Panc1 (cell line): ENCODE measurements at regions not wholly inside any gene's neighbourhood (a gene's known extent, or its start where the extent isn't known, plus 50 kb on each side); places are given as distances from the start of the nearest gene placed in this dataset.

Source experiments
- ATAC-seq: fragments of 200-7000 bp; cut with Tn5 transposase; 2 replicates; pipeline ENCODE4 v1.9.1; 2020; ENCODE audit warnings: mild to moderate bottlenecking, moderate library complexity
- BruUV-seq: library from RNA; stranded (reverse); fragments of 400-500 nt; replicated peaks from 2 replicates; lab custom pipeline; 2021; lab: Mats Ljungman, UMichigan
- CTCF ChIA-PET: fragments of 300-600 bp; sonication (Branson Sonifier 250); formaldehyde crosslinking; loops from one replicate; lab custom pipeline; 2022; ENCODE audit warnings: antibody characterized with exemption; lab: Charles Lee
- POLR2A ChIA-PET: fragments of 300-600 bp; sonication (Branson Sonifier 250); formaldehyde crosslinking; loops from one replicate; lab custom pipeline; 2022; ENCODE audit warnings: antibody characterized with exemption; lab: Charles Lee
- DNase-seq: peaks from one replicate; pipeline ENCODE4 v3.0.0-alpha.2; 2010; ENCODE audit warnings: low read depth, low spot score
- H3K27ac ChIP-seq: 2 replicates; pipeline ENCODE4 v1.5.1; 2011; ENCODE audit warnings: mild to moderate bottlenecking, low read length, inconsistent platforms
- H3K27me3 ChIP-seq: fragments of 200-500 bp; sonication (Bioruptor generic); 2 replicates; pipeline ENCODE4 v1.6.0; 2014; ENCODE audit warnings: low read length, inconsistent platforms; ENCODE audit not compliant: control insufficient read depth, insufficient read depth
- H3K36me3 ChIP-seq: fragments of 200-500 bp; sonication (Bioruptor generic); 2 replicates; pipeline ENCODE4 v1.5.1; 2014; ENCODE audit warnings: inconsistent platforms, mild to moderate bottlenecking, low read length, moderate library complexity; ENCODE audit not compliant: control insufficient read depth, insufficient read depth
- H3K4me1 ChIP-seq: 2 replicates; pipeline ENCODE4 v1.5.1; 2011; ENCODE audit warnings: inconsistent platforms, mild to moderate bottlenecking, low read length, moderate library complexity; ENCODE audit not compliant: control insufficient read depth, insufficient read depth
- H3K4me3 ChIP-seq, 2 experiments: 2 replicates each; pipeline ENCODE4 v1.5.1; 2011 to 2012; ENCODE audit warnings: low read depth in 2 of 2, low read length in 2 of 2, mild to moderate bottlenecking in 2 of 2, inconsistent platforms in 1 of 2, moderate library complexity in 1 of 2
- H3K9me3 ChIP-seq: fragments of 200-500 bp; sonication (Bioruptor generic); 2 replicates; pipeline ENCODE4 v1.5.1; 2014; ENCODE audit warnings: low read depth, mild to moderate bottlenecking, inconsistent platforms, low read length, moderate library complexity; ENCODE audit not compliant: control insufficient read depth, insufficient read depth
- POLR2AphosphoS5 ChIP-seq: IDR thresholded peaks from 2 replicates; pipeline ENCODE4 v1.6.1; 2012; ENCODE audit warnings: mild to moderate bottlenecking, low read depth, low read length, moderate library complexity
- SIN3A ChIP-seq: IDR thresholded peaks from 2 replicates; pipeline ENCODE4 v1.6.1; 2012; ENCODE audit warnings: low read depth, mild to moderate bottlenecking, low read length, moderate library complexity, borderline replicate concordance; ENCODE audit not compliant: insufficient read depth
- TCF7L2 ChIP-seq: IDR thresholded peaks from 2 replicates; pipeline ENCODE4 v1.6.1; 2011; ENCODE audit warnings: mild to moderate bottlenecking, low read depth, low read length, inconsistent platforms
- in situ Hi-C: cut with HindIII; loops from 2 replicates; pipeline ENCODE4 v1.10.0; 2016; ENCODE audit warnings: low sequenced_read_pairs, low pct_unique_long_range_greater_than_20kb
- intact Hi-C: fragments of 100-400 bp; cut with micrococcal nuclease; formaldehyde crosslinking; loops from one replicate; pipeline ENCODE4 v1.10.0; 2022; ENCODE audit not compliant: unreplicated experiment
- TF ChIP-seq, protein P1 (sequence below): fragments of 450-650 bp; IDR thresholded peaks from 2 replicates; pipeline ENCODE4 v1.5.1; 2017; ENCODE audit warnings: mild to moderate bottlenecking
- TF ChIP-seq, protein P2 (sequence below), 2 experiments: IDR thresholded peaks; 2 replicates each; pipeline ENCODE4 v1.6.1; 2011 to 2012; ENCODE audit warnings: low read depth in 2 of 2, control low read depth in 1 of 2, low read length in 1 of 2, mild to moderate bottlenecking in 1 of 2, moderate library complexity in 1 of 2; ENCODE audit not compliant: insufficient read depth in 1 of 2

DNA sequence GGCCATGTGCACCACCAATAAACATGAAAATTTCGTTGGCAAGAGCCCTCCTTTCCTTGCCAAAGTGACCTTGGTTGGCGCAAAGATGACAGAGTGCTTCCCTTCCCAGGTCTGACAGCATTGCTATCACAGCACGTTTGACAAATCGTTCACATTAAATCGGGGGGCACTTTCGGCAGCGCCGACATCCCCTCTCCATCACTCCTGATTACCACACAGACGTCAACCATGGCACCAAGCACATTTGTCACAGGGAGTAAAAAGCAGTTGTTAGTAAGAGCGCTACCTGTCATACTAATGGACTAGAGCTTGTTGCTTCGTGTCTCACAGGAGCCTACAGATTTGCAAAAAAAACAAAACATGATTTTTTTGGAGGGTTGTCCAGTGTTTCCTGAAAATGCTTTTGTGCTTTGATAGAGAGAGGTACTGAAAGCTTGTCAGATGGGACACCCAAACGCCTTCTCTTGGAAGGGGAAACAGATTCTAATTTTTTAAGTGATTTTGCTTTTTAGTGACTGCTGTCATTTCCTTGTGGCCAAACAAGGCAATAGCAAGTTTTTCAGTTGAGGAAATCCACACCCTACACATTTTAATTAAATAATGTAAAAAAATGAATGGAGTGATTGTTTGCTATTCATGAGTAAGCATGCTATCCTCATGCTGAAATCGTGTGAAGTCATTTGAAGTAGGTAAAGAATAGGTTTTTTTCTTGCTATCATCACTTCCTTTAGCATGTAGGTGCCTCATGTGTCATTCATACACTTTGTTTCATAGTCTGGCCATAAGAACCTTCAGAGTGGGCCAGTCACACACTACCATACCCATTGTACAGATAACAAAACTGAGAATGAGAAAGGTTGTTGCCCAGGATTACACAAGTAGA is 682.8 kb upstream of the WWC1 start:
- CTCF ChIA-PET, result no interaction called here
- TF ChIP-seq TCF7L2 (no peak), POLR2AphosphoS5 (no peak), SIN3A (no peak)
- TF ChIP-seq, protein P1, sequence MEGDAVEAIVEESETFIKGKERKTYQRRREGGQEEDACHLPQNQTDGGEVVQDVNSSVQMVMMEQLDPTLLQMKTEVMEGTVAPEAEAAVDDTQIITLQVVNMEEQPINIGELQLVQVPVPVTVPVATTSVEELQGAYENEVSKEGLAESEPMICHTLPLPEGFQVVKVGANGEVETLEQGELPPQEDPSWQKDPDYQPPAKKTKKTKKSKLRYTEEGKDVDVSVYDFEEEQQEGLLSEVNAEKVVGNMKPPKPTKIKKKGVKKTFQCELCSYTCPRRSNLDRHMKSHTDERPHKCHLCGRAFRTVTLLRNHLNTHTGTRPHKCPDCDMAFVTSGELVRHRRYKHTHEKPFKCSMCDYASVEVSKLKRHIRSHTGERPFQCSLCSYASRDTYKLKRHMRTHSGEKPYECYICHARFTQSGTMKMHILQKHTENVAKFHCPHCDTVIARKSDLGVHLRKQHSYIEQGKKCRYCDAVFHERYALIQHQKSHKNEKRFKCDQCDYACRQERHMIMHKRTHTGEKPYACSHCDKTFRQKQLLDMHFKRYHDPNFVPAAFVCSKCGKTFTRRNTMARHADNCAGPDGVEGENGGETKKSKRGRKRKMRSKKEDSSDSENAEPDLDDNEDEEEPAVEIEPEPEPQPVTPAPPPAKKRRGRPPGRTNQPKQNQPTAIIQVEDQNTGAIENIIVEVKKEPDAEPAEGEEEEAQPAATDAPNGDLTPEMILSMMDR, result no peak
- TF ChIP-seq, protein P2, sequence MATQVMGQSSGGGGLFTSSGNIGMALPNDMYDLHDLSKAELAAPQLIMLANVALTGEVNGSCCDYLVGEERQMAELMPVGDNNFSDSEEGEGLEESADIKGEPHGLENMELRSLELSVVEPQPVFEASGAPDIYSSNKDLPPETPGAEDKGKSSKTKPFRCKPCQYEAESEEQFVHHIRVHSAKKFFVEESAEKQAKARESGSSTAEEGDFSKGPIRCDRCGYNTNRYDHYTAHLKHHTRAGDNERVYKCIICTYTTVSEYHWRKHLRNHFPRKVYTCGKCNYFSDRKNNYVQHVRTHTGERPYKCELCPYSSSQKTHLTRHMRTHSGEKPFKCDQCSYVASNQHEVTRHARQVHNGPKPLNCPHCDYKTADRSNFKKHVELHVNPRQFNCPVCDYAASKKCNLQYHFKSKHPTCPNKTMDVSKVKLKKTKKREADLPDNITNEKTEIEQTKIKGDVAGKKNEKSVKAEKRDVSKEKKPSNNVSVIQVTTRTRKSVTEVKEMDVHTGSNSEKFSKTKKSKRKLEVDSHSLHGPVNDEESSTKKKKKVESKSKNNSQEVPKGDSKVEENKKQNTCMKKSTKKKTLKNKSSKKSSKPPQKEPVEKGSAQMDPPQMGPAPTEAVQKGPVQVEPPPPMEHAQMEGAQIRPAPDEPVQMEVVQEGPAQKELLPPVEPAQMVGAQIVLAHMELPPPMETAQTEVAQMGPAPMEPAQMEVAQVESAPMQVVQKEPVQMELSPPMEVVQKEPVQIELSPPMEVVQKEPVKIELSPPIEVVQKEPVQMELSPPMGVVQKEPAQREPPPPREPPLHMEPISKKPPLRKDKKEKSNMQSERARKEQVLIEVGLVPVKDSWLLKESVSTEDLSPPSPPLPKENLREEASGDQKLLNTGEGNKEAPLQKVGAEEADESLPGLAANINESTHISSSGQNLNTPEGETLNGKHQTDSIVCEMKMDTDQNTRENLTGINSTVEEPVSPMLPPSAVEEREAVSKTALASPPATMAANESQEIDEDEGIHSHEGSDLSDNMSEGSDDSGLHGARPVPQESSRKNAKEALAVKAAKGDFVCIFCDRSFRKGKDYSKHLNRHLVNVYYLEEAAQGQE (IDR thresholded peaks at IDR 0.05; ENCODE audit: insufficient read depth in 1 of 2, low read depth in 2 of 2, low read length in 1 of 2), result no peak

DNA sequence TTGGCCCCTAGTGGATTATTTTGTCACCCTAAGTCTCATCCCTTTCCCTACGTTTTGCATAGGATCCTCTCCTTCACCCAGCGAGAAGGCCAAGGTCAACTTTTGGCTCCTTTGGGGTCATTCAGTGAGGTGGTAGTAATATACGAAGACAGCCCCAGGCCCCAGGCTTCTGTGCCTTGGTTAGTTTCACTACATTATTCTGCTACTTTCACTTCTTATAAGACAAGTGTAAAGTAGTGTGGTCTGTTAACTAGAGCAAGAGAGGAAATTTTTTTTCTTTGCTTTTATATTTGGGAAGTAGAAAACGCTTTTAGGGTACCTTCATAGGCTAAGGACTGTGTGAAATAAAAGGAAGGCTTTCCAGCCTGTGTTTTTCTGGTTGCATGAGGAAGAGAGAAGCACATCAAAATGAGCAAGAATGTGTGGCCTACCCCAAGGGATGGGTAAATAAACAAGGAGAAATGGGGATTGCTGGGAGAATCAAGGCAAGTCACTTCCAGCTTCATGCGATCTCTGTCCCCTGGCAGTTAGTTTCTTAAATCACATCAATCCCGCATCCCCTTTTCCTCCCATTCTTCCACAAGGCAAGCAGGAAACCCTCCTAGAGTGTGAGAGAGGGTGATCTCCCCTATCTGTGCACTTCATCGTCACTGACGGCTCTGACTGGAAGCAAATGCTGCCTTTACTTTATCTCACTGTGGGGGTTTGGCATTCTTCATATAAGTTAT is 677.0 kb upstream of the WWC1 start:
- H3K27me3 ChIP-seq, result no peaks in the 10 kb centered on the region
- in situ Hi-C loops (no loop called here), intact Hi-C loops (no loop called here)

More for the DNA sequence above, 682.8 kb upstream of the WWC1 start:
- H3K27me3 ChIP-seq, result no peaks in the 10 kb centered on the region
- ATAC-seq, result no peak
- H3K36me3 ChIP-seq, result no peaks in the 10 kb centered on the region
- H3K4me1 ChIP-seq, result no peaks in the 10 kb centered on the region
- no peak overlapping the region for H3K27ac ChIP-seq
- BruUV-seq, result no TSS peak
- DNase-seq, result no peak
- H3K4me3 ChIP-seq, result no peak overlapping the region
- in situ Hi-C loops, result no loop called here
- no peaks in the 10 kb centered on the region for H3K9me3 ChIP-seq
- POLR2A ChIA-PET, result no interaction called here
- intact Hi-C loops, result no loop called here

More for the DNA sequence above, 677.0 kb upstream of the WWC1 start:
- Histone ChIP-seq H3K36me3 (no peaks in the 10 kb centered on the region), H3K9me3 (no peaks in the 10 kb centered on the region), H3K4me3 (no peak overlapping the region), H3K4me1 (no peaks in the 10 kb centered on the region), H3K27ac (no peak overlapping the region)
- ATAC-seq (no peak), DNase-seq (no peak)
- no peak for TF ChIP-seq POLR2AphosphoS5
- TF ChIP-seq TCF7L2, result no peak
- no peak for TF ChIP-seq SIN3A
- TF ChIP-seq, protein P1, result no peak
- TF ChIP-seq, protein P2 (IDR thresholded peaks at IDR 0.05; ENCODE audit: insufficient read depth in 1 of 2, low read depth in 2 of 2, low read length in 1 of 2), result no peak
- CTCF ChIA-PET, result no interaction called here
- POLR2A ChIA-PET, result no interaction called here
- BruUV-seq, result no TSS peak
